HCT116 (cell line): ENCODE measurements at regions not wholly inside any gene's neighbourhood (a gene's known extent, or its start where the extent isn't known, plus 50 kb on each side); places are given as distances from the start of the nearest gene placed in this dataset.
"Not testable (repeated sequence)": the region's sequence is repeated elsewhere in the genome, so short reads cannot be mapped to it uniquely, and the experiment has no call there.

Experiments
- ATAC-seq: fragments of 200-7000 bp; cut with Tn5 transposase; 2 replicates; pipeline ENCODE4 v1.9.1; 2020; ENCODE audit warnings: mild to moderate bottlenecking, moderate library complexity
- BruUV-seq: library from RNA; stranded (reverse); fragments of 400-500 nt; replicated peaks from 2 replicates; lab custom pipeline; 2021; lab: Mats Ljungman, UMichigan
- CTCF ChIA-PET: fragments of 300-600 bp; sonication (Branson Sonifier 250); formaldehyde crosslinking; loops from one replicate; lab custom pipeline; 2021; ENCODE audit warnings: antibody characterized with exemption; lab: Charles Lee
- POLR2A ChIA-PET: fragments of 300-600, 350-600 bp; sonication (Branson Sonifier 250); formaldehyde crosslinking; loops from one replicate; lab custom pipeline; 2021; ENCODE audit warnings: antibody characterized with exemption; lab: Charles Lee
- RAD21 ChIA-PET, 2 experiments: fragments of 300-600 bp; sonication (Branson Sonifier 250); formaldehyde crosslinking; loops; one replicate each; lab custom pipeline; 2023; ENCODE audit warnings: low total read pairs in 2 of 2; ENCODE audit not compliant: uncharacterized antibody in 2 of 2, unreplicated experiment in 2 of 2, low non-redundant PET in 1 of 2; lab: Charles Lee
- DNase-seq: peaks from one replicate; pipeline ENCODE4 v3.0.0-alpha.2; 2010; ENCODE audit warnings: low read depth, low spot score
- H2AFZ ChIP-seq: fragments of 200-600 bp; shearing (Covaris generic), sonication (generic); 2 replicates; pipeline ENCODE4 v1.6.1; 2017; ENCODE audit warnings: low read depth, mixed run types, mixed read lengths, antibody characterized with exemption, low read length; ENCODE audit not compliant: poor library complexity, severe bottlenecking
- H3K27ac ChIP-seq: 2 replicates; pipeline ENCODE4 v1.5.1; 2012; ENCODE audit warnings: low read depth, low read length
- H3K27me3 ChIP-seq: fragments of 200-600 bp; sonication (generic); 2 replicates; pipeline ENCODE4 v1.6.1; 2016; ENCODE audit warnings: mixed run types, low read length, mixed read lengths; ENCODE audit not compliant: insufficient read depth
- H3K36me3 ChIP-seq, 2 experiments: fragments of 200-500 bp in 1 of 2; fragments of 200-600 bp in 1 of 2; sonication (Bioruptor generic) in 1 of 2; sonication (generic) in 1 of 2; 2 replicates each; pipeline versions ENCODE4 v1.5.1 to v1.6.1; 2014 to 2016; ENCODE audit warnings: low read length in 2 of 2, inconsistent platforms in 1 of 2, mixed read lengths in 1 of 2, mixed run types in 1 of 2; ENCODE audit not compliant: insufficient read depth in 2 of 2, control insufficient read depth in 1 of 2
- H3K4me1 ChIP-seq, 2 experiments: fragments of 200-600 bp in 1 of 2; sonication (generic) in 1 of 2; 2 replicates each; pipeline versions ENCODE4 v1.5.1 to v1.6.1; 2012 to 2017; ENCODE audit warnings: low read length in 2 of 2, inconsistent platforms in 1 of 2, mild to moderate bottlenecking in 1 of 2, mixed read lengths in 1 of 2, mixed run types in 1 of 2, moderate library complexity in 1 of 2; ENCODE audit not compliant: insufficient read depth in 2 of 2, control insufficient read depth in 1 of 2
- H3K4me2 ChIP-seq: fragments of 200-600 bp; sonication (generic); 2 replicates; pipeline ENCODE4 v1.6.1; 2017; ENCODE audit warnings: mixed run types, low read length, mixed read lengths
- H3K4me3 ChIP-seq, 2 experiments: fragments of 200-600 bp in 1 of 2; sonication (generic) in 1 of 2; replicated peaks in 1 of 2; 2 replicates each; pipeline ENCODE4 v1.5.1; 2011 to 2016; ENCODE audit warnings: low read length in 2 of 2, control low read depth in 1 of 2, low read depth in 1 of 2, mild to moderate bottlenecking in 1 of 2, mixed read lengths in 1 of 2, mixed run types in 1 of 2
- H3K79me2 ChIP-seq: fragments of 200-600 bp; sonication (generic); 2 replicates; pipeline ENCODE4 v1.6.1; 2017; ENCODE audit warnings: mild to moderate bottlenecking, mixed run types, low read length, moderate library complexity, mixed read lengths; ENCODE audit not compliant: insufficient read depth
- H3K9ac ChIP-seq: fragments of 200-600 bp; sonication (generic); 2 replicates; pipeline ENCODE4 v1.6.1; 2016; ENCODE audit warnings: low read length, mixed read lengths
- H3K9me2 ChIP-seq: fragments of 200-600 bp; sonication (generic), shearing (Covaris generic); 2 replicates; pipeline ENCODE4 v1.6.1; 2017; ENCODE audit warnings: mixed run types, mild to moderate bottlenecking, moderate library complexity; ENCODE audit not compliant: insufficient read depth
- H3K9me3 ChIP-seq, 2 experiments: fragments of 200-500 bp in 1 of 2; fragments of 200-600 bp in 1 of 2; sonication (Bioruptor generic) in 1 of 2; sonication (generic) in 1 of 2; 2 replicates each; pipeline ENCODE4 v1.6.1; 2014 to 2017; ENCODE audit warnings: low read length in 2 of 2, mixed read lengths in 2 of 2, inconsistent platforms in 1 of 2, low read depth in 1 of 2, mild to moderate bottlenecking in 1 of 2, mixed run types in 1 of 2, moderate library complexity in 1 of 2; ENCODE audit not compliant: control insufficient read depth in 1 of 2, insufficient read depth in 1 of 2
- H4K20me1 ChIP-seq: fragments of 200-600 bp; sonication (generic), shearing (Covaris generic); 2 replicates; pipeline ENCODE4 v1.6.1; 2017; ENCODE audit warnings: mixed run types, mild to moderate bottlenecking, moderate library complexity; ENCODE audit not compliant: insufficient read depth
- intact Hi-C: fragments of 100-400 bp; cut with micrococcal nuclease; formaldehyde crosslinking; loops from 2 replicates; pipeline ENCODE4 v1.10.0; 2022

DNA sequence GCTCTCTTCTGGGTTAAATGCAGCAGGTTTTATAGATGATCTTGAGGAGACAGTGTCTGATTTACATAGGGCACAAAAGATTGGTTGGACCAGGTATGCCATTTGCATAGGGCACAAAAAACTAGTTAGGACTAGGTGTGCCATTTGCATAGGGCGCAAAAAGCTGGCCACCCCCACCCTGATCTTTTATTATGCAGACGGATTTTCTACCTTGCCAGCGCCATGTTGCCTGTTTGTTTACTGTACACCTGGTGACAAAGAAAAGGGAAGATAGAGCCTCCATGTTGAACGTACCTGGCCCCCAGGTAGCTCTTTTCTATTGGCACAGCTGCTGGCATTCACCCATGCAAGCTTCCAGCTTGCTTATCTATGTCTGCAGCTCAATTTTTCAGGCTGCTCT is 790.4 kb downstream of the TTLL7 start:
- H4K20me1 ChIP-seq, BruUV-seq, RAD21 ChIA-PET, CTCF ChIA-PET, H3K27me3 ChIP-seq, H3K4me1 ChIP-seq, H3K4me2 ChIP-seq, DNase-seq, H3K27ac ChIP-seq, ATAC-seq, intact Hi-C loops, H3K9ac ChIP-seq, H3K4me3 ChIP-seq, H2AFZ ChIP-seq, H3K9me3 ChIP-seq, H3K36me3 ChIP-seq, H3K9me2 ChIP-seq, POLR2A ChIA-PET, H3K79me2 ChIP-seq: not testable (repeated sequence)

GRCh38 chr1:83194610-83195009 is 804.3 kb downstream of the TTLL7 start:
- RAD21 ChIA-PET, intact Hi-C loops, H3K27me3 ChIP-seq, H3K9ac ChIP-seq, H3K4me1 ChIP-seq, H3K9me2 ChIP-seq, CTCF ChIA-PET, H3K4me3 ChIP-seq, H3K27ac ChIP-seq, H3K79me2 ChIP-seq, H3K36me3 ChIP-seq, H4K20me1 ChIP-seq, DNase-seq, POLR2A ChIA-PET, BruUV-seq, ATAC-seq, H3K4me2 ChIP-seq, H3K9me3 ChIP-seq, H2AFZ ChIP-seq: not testable (repeated sequence)

DNA sequence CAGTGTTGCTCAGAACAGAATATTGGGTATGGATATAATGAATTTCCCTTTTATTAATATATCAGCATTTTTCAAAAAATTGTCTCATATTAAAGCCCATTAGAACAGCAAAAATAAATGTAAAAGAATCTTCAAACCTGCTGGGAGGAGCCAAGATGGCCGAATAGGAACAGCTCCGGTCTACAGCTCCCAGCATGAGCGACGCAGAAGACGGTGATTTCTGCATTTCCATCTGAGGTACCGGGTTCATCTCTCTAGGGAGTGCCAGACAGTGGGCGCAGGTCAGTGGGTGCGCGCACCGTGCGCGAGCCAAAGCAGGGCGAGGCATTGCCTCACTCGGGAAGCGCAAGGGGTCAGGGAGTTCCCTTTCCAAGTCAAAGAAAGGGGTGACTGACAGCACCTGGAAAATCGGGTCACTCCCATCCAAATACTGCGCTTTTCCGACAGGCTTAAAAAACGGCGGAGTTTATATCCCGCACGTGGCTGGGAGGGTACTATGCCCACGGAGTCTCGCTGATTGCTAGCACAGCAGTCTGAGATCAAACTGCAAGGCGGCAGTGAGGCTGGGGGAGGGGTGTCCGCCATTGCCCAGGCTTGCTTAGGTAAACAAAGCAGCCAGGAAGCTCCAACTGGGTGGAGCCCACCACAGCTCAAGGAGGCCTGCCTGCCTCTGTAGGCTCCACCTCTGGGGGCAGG is 816.8 kb downstream of the TTLL7 start:
- CTCF ChIA-PET, H3K4me2 ChIP-seq, H3K4me3 ChIP-seq, RAD21 ChIA-PET, H3K27me3 ChIP-seq, H3K9ac ChIP-seq, H2AFZ ChIP-seq, H3K9me2 ChIP-seq, H3K27ac ChIP-seq, H3K36me3 ChIP-seq, DNase-seq, BruUV-seq, H3K79me2 ChIP-seq, H3K4me1 ChIP-seq, H3K9me3 ChIP-seq, POLR2A ChIA-PET, ATAC-seq, H4K20me1 ChIP-seq, intact Hi-C loops: not testable (repeated sequence)

GRCh38 chr1:83180621-83181020 is 818.3 kb downstream of the TTLL7 start:
- H3K4me2 ChIP-seq, H3K79me2 ChIP-seq, ATAC-seq, H4K20me1 ChIP-seq, H3K4me3 ChIP-seq, H3K9me2 ChIP-seq, H3K9me3 ChIP-seq, CTCF ChIA-PET, BruUV-seq, H3K27me3 ChIP-seq, H3K36me3 ChIP-seq, RAD21 ChIA-PET, H3K4me1 ChIP-seq, intact Hi-C loops, H2AFZ ChIP-seq, POLR2A ChIA-PET, H3K9ac ChIP-seq, H3K27ac ChIP-seq, DNase-seq: not testable (repeated sequence)
